ENCODE measurements at regions not wholly inside any gene's neighbourhood (a gene's known extent, or its start where the extent isn't known, plus 50 kb on each side); places are given as distances from the start of the nearest gene placed in this dataset.

GRCh38 chr4:30256116-30256832, 463.9 kb upstream of the PCDH7 start:
- Histone ChIP-seq H2AFZ (ENCODE audit: low read length) (peak overlapping the region; percentile 88; the same call in 1 of the 2 replicates), H3K4me3 (ENCODE audit: extremely low read depth in 1 of 4, insufficient read depth in 2 of 4, low read depth in 3 of 4, low read length in 4 of 4) (no peak overlapping the region), H2BK120ac (replicated peaks; ENCODE audit: low read depth, low read length) (no peak overlapping the region), H3K4me2 (ENCODE audit: insufficient read depth in 1 of 2, low read depth in 2 of 2, low read length in 2 of 2) (no peak overlapping the region), H4K91ac (replicated peaks; ENCODE audit: insufficient read length, low read length) (no peak overlapping the region), H3K4ac (replicated peaks; ENCODE audit: insufficient read length, low read depth, low read length) (no peak overlapping the region), H3K27me3 (replicated peaks in 1 of 4; ENCODE audit: control insufficient read depth in 3 of 4, extremely low read depth in 1 of 4, insufficient read depth in 3 of 4, low read length in 3 of 4) (no peaks in the 10 kb centered on the region), H4K20me1 (replicated peaks in 1 of 2; ENCODE audit: control insufficient read depth in 1 of 2, insufficient read depth in 2 of 2, low read length in 2 of 2) (no peaks in the 10 kb centered on the region), H3K14ac (ENCODE audit: insufficient read length) (no peak overlapping the region), H3K36me3 (ENCODE audit: control insufficient read depth in 2 of 4, insufficient read depth in 4 of 4, low read length in 3 of 4) (no peaks in the 10 kb centered on the region), H3K9me3 (ENCODE audit: insufficient read depth in 2 of 2, low read depth in 1 of 2, low read length in 1 of 2) (peaks cover 0 to 6% of the 10 kb centered on the region in 2 experiments; a peak in 1 of 4 replicates), H3K23me2 (ENCODE audit: low read depth, low read length) (no peaks in the 10 kb centered on the region), H3K56ac (replicated peaks; ENCODE audit: insufficient read length, low read depth, low read length) (no peak overlapping the region), H2BK15ac (ENCODE audit: low read length) (0 out of 2 replicates have a peak overlapping the region, but pooled peaks have one; percentile 24), H3K4me1 (replicated peaks in 1 of 4; ENCODE audit: control insufficient read depth in 3 of 4, insufficient read depth in 4 of 4, low read length in 3 of 4) (no peaks in the 10 kb centered on the region), H3K27ac (ENCODE audit: low read depth, low read length) (no peak overlapping the region), H3K18ac (ENCODE audit: extremely low read depth, low read length) (no peak overlapping the region), H3K23ac (ENCODE audit: insufficient read length) (no peak overlapping the region), H2BK20ac (ENCODE audit: low read length) (no peak overlapping the region), H2AK5ac (ENCODE audit: low read depth, low read length) (no peak overlapping the region), H2BK12ac (ENCODE audit: low read depth, low read length) (no peak overlapping the region), H2BK5ac (ENCODE audit: low read depth, low read length) (no peak overlapping the region), H4K5ac (ENCODE audit: insufficient read length, low read depth, low read length) (no peak overlapping the region), H3K79me2 (ENCODE audit: control insufficient read depth in 1 of 2, insufficient read depth in 2 of 2, low read length in 2 of 2) (no peaks in the 10 kb centered on the region), H3K9ac (replicated peaks in 1 of 4; ENCODE audit: extremely low read depth in 1 of 4, low read depth in 3 of 4, low read length in 3 of 4) (no peak overlapping the region), H3K79me1 (ENCODE audit: low read depth, low read length) (no peaks in the 10 kb centered on the region), H4K8ac (ENCODE audit: extremely low read depth, insufficient read depth, low read length) (no peak overlapping the region)
- TF ChIP-seq TEAD4 (IDR thresholded peaks at IDR 0.05; ENCODE audit: low read depth, low read length) = no peak
- TF ChIP-seq KDM4A (IDR thresholded peaks at IDR 0.05; ENCODE audit: low read depth, low read length, severe bottlenecking) = no peak
- TF ChIP-seq, protein P1, sequence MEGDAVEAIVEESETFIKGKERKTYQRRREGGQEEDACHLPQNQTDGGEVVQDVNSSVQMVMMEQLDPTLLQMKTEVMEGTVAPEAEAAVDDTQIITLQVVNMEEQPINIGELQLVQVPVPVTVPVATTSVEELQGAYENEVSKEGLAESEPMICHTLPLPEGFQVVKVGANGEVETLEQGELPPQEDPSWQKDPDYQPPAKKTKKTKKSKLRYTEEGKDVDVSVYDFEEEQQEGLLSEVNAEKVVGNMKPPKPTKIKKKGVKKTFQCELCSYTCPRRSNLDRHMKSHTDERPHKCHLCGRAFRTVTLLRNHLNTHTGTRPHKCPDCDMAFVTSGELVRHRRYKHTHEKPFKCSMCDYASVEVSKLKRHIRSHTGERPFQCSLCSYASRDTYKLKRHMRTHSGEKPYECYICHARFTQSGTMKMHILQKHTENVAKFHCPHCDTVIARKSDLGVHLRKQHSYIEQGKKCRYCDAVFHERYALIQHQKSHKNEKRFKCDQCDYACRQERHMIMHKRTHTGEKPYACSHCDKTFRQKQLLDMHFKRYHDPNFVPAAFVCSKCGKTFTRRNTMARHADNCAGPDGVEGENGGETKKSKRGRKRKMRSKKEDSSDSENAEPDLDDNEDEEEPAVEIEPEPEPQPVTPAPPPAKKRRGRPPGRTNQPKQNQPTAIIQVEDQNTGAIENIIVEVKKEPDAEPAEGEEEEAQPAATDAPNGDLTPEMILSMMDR (IDR thresholded peaks at IDR 0.05; ENCODE audit: control extremely low read depth in 1 of 3, insufficient read depth in 1 of 3, low read depth in 1 of 3, low read length in 3 of 3) = peak in 2 of 3 experiments; percentile 7 to 11; a peak in 2 of 4 replicates
- no peak for DNase-seq (ENCODE audit: low read depth in 1 of 2, low spot score in 2 of 2)
- no peak for FAIRE-seq
- WGBS, 2 experiments (ENCODE audit: extremely low coverage in 1 of 2, insufficient coverage in 1 of 2, insufficient read length in 1 of 2, insufficient replicate concordance in 2 of 2, low coverage in 1 of 2, low lambda C conversion rate in 2 of 2, missing lambda C conversion rate in 1 of 2) = 91% methylated on average over 3 of the region's 3 CpGs; no CpG with 5 or more reads in 1 of the 2 experiments
- POLR2A ChIA-PET (ENCODE audit: partially characterized antibody) = no interaction called here
- CTCF ChIA-PET (ENCODE audit: partially characterized antibody) = interaction anchor here (1.5 to 1.6 kb wide), 2 partner anchors 12 to 25 kb away, joined by 4 to 5 read pairs; no protein-coding TSS in a partner anchor
